K562 (cell line): ENCODE measurements at regions not wholly inside any gene's neighbourhood (a gene's known extent, or its start where the extent isn't known, plus 50 kb on each side); places are given as distances from the start of the nearest gene placed in this dataset.

Experiments used
- ATF1 ChIP-seq, 2 experiments: fragments of 450-650 bp in 1 of 2; IDR thresholded peaks; 2 replicates each; pipeline ENCODE4 v1.6.1; 2016; ENCODE audit warnings: missing compliant biosample characterization in 1 of 2, missing genetic modification characterization in 1 of 2
- GABPA ChIP-seq: fragments of 200-800 bp; sonication (Bioruptor generic); conservative IDR thresholded peaks from 2 replicates; pipeline ENCODE4 v1.6.1; 2016; ENCODE audit warnings: low read depth, missing genetic modification characterization, missing compliant biosample characterization
- MXI1 ChIP-seq: IDR thresholded peaks from 2 replicates; pipeline ENCODE4 v1.6.1; 2011; ENCODE audit warnings: low read depth, mild to moderate bottlenecking, improper control_type of control experiment, low read length
- SETDB1 ChIP-seq: IDR thresholded peaks from one replicate; pipeline ENCODE4 v1.6.1; 2012; ENCODE audit warnings: low read length, control low read depth, inconsistent platforms
- SREBF2 ChIP-seq: sonication (generic); formaldehyde crosslinking; IDR thresholded peaks from 2 replicates; pipeline ENCODE4 v1.4.0; 2020; ENCODE audit warnings: mild to moderate bottlenecking, missing genetic modification reagents
- ZBTB17 ChIP-seq: fragments of 450-650 bp; formaldehyde crosslinking; IDR thresholded peaks from 2 replicates; pipeline ENCODE4 v1.4.0; 2020; ENCODE audit warnings: mild to moderate bottlenecking

GRCh38 chr3:43872901-43873300 lies 182.2 kb downstream of the ABHD5 start:
- TF ChIP-seq MXI1 (no peak), GABPA (tag) (no peak), SETDB1 (no peak), SREBF2 (CRISPR knock-in tag) (no peak), ATF1 (CRISPR knock-in tag; IDR thresholded peaks at IDR 0.05) (no peak), ATF1 (tag; IDR thresholded peaks at IDR 0.05) (no peak), ZBTB17 (CRISPR knock-in tag) (no peak)
